ENCODE measurements at regions not wholly inside any gene's neighbourhood (a gene's known extent, or its start where the extent isn't known, plus 50 kb on each side); places are given as distances from the start of the nearest gene placed in this dataset.

DNA sequence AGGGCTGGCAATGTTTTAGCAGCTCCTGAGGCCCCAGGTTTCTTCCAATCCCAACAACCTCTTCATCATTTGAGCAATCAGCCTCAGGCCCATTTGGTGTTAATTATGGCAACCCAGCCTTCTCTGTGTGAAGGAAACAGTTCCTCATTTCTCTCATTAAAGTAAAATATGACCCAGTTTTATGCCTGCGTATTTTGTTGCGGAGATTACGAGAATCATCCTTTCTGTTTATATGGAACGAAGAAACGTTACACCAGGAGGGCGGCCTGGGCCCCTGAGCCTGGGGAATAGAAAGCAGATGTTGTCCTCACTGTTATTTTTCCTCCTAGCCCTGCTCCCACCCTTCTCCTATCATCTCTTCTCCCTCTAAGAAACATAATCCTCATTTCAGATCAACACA, 332.2 kb upstream of the USP24 start:
- no peaks in the 10 kb centered on the region for H3K36me3 Mint-ChIP-seq
- H3K9me3 Mint-ChIP-seq: no peaks in the 10 kb centered on the region
- no peaks in the 10 kb centered on the region for H3K27me3 Mint-ChIP-seq
- DNase-seq: no peak
- H3K4me1 Mint-ChIP-seq: no peaks in the 10 kb centered on the region
- CTCF ChIA-PET: no interaction called here
- no peak overlapping the region for H3K27ac Mint-ChIP-seq
- no peak overlapping the region for H3K4me3 Mint-ChIP-seq

DNA sequence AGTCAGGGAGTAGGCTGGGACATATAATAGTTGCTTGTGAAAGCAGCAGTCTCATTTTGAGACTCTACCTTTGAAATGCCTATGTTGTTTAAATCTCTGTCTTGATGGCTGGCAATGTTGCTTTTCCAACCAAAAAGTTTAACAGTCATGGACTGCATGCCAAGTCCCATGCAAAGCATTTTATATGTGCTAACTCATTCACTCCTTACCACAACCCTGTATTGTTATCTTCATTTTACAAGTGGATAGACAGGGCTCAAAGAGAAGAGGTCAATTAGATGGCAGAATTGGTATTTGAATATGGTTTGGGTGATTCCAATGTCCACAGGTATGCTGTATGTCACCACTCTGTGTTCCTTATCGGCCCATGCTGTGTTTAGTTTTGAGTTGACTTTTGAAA, 331.4 kb upstream of the USP24 start:
- Mint-ChIP-seq H3K4me3 (no peak overlapping the region), H3K36me3 (no peaks in the 10 kb centered on the region), H3K27me3 (no peaks in the 10 kb centered on the region), H3K4me1 (no peaks in the 10 kb centered on the region), H3K9me3 (no peaks in the 10 kb centered on the region), H3K27ac (no peak overlapping the region)
- CTCF ChIA-PET: no interaction called here
- DNase-seq: no peak

- CTCF ChIA-PET: no interaction called here
- no peak overlapping the region for H3K27ac Mint-ChIP-seq
- no peak overlapping the region for H3K4me3 Mint-ChIP-seq
- H3K4me1 Mint-ChIP-seq: no peaks in the 10 kb centered on the region
- no peak for DNase-seq
- no peaks in the 10 kb centered on the region for H3K36me3 Mint-ChIP-seq
- H3K27me3 Mint-ChIP-seq: no peaks in the 10 kb centered on the region
- H3K9me3 Mint-ChIP-seq: no peaks in the 10 kb centered on the region
Observed at GRCh38 chr1:55544826-55545225, 329.7 kb upstream of the USP24 start.

DNA sequence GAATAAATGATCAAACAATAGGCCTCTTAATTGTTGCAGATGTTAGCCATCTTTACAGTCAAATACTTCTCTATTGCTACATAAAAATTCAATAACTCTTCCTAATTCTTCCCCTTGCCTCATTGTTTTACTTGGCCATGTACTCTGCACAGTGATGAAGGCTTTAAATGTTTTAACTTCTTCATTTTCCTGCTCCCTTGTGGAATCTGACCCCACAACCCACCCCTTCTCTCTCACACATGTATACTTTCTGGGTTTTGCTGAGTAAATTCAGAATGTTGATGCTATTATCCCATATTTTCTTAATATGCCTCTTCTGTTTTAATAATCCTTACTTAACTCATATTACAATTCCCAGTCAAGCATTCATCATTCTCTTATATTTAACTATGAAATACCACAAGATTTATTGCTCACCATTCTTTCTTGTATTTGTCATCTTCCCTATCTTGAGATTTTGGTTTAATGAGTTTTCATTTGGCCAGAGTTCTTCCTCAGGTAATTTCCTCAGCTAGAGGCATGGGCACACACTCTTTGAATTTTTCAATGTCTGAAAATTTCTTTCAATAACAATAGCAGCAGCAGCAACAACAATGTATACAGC, 327.8 kb upstream of the USP24 start:
- H3K36me3 Mint-ChIP-seq: no peaks in the 10 kb centered on the region
- CTCF ChIA-PET: no interaction called here

DNA sequence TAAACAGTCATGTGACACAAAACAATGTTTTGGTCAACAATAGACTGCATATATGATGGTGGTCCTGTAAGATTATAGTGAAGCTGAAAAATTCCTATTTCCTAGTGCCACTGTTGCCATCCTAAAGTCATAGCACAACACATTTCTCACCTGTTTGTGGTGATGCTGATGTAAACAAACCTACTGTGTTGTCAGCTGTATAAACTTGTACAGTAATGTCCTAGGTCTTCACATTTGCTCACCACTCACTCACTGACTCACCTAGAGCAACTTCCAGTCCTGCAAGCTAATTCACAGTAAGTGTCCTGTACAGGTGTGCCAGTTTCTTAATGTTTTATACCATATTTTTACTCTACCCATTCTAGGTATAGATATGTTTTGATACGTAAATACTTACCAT, 326.1 kb upstream of the USP24 start:
- Mint-ChIP-seq H3K4me1 (no peaks in the 10 kb centered on the region), H3K27ac (no peak overlapping the region), H3K27me3 (no peaks in the 10 kb centered on the region), H3K9me3 (no peaks in the 10 kb centered on the region), H3K36me3 (no peaks in the 10 kb centered on the region), H3K4me3 (no peak overlapping the region)
- DNase-seq: no peak
- CTCF ChIA-PET: no interaction called here

More for the DNA sequence above, 327.8 kb upstream of the USP24 start:
- DNase-seq: no peak
- H3K27ac Mint-ChIP-seq: no peak overlapping the region
- no peaks in the 10 kb centered on the region for H3K4me1 Mint-ChIP-seq
- H3K27me3 Mint-ChIP-seq: no peaks in the 10 kb centered on the region
- no peak overlapping the region for H3K4me3 Mint-ChIP-seq
- no peaks in the 10 kb centered on the region for H3K9me3 Mint-ChIP-seq

DNA sequence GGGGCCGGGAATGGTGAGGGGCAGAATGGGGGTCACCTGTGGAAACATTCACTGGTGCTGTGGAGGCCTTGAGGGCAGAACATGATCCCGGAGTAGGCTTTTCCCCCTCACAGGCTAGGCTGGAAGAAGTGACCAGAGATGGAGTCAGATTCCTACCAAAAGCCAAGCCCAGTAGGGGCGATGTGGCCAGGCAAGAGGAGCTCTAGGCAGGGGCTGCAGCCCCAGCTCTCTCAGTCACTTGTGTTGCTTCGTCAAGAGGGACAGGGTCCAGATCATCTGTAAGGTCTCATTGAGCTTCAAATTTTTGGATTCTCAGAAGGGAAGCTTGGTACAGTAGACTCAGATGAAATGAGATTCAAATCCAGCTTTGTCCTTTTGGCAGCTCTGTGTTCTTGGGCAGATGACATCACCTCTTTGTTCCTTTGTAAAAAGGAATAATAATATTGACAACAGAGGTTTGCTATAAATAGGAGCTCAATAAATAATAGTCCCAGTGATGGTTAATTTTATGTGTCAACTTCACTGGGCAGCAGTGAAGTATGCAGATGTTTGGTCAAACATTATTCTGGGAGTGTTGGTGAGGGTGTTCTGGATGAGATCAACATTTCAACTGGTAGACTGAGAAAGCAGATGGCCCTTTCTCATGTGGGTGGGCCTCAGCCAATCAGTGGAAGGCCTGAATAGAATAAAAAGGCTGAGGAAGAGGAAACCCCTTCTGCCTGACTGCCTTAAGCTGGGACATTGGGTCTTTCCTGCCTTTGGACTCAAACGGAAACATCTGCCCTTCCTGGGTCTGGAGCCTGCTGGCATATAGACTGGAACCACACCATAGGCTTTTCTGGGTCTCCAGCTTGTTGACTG, 324.7 kb upstream of the USP24 start:
- no peak for DNase-seq
- H3K9me3 Mint-ChIP-seq: no peaks in the 10 kb centered on the region
- H3K4me1 Mint-ChIP-seq: no peaks in the 10 kb centered on the region
- CTCF ChIA-PET: no interaction called here
- H3K27me3 Mint-ChIP-seq: no peaks in the 10 kb centered on the region
- no peaks in the 10 kb centered on the region for H3K36me3 Mint-ChIP-seq
- H3K4me3 Mint-ChIP-seq: no peak overlapping the region
- no peak overlapping the region for H3K27ac Mint-ChIP-seq

DNA sequence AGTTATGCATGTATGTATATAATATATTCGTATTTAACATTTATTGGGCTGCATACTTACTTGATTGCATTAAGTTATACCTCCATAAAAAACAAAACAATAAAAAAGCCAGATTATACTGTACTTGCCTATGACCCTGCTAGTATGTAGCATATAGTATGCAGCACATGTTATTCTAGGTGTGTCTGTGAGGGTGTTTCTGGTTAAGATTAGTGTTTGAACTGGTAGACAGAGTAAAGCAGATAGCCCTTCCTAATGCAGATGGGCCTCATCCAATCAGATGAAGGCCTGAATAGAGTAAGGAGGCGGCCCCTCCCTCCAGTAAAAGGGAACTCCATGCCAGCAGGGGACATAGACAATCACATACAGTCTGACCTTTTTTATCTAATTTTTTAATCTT, 323.3 kb upstream of the USP24 start:
- no peaks in the 10 kb centered on the region for H3K36me3 Mint-ChIP-seq
- no peak for DNase-seq
- no peak overlapping the region for H3K4me3 Mint-ChIP-seq
- H3K27me3 Mint-ChIP-seq: no peaks in the 10 kb centered on the region
- CTCF ChIA-PET: no interaction called here
- H3K4me1 Mint-ChIP-seq: no peaks in the 10 kb centered on the region
- no peaks in the 10 kb centered on the region for H3K9me3 Mint-ChIP-seq
- no peak overlapping the region for H3K27ac Mint-ChIP-seq

- Mint-ChIP-seq H3K27ac (no peak overlapping the region), H3K4me1 (no peaks in the 10 kb centered on the region)
- CTCF ChIA-PET: no interaction called here
Observed at GRCh38 chr1:55536545-55536865, 321.3 kb upstream of the USP24 start.

DNA sequence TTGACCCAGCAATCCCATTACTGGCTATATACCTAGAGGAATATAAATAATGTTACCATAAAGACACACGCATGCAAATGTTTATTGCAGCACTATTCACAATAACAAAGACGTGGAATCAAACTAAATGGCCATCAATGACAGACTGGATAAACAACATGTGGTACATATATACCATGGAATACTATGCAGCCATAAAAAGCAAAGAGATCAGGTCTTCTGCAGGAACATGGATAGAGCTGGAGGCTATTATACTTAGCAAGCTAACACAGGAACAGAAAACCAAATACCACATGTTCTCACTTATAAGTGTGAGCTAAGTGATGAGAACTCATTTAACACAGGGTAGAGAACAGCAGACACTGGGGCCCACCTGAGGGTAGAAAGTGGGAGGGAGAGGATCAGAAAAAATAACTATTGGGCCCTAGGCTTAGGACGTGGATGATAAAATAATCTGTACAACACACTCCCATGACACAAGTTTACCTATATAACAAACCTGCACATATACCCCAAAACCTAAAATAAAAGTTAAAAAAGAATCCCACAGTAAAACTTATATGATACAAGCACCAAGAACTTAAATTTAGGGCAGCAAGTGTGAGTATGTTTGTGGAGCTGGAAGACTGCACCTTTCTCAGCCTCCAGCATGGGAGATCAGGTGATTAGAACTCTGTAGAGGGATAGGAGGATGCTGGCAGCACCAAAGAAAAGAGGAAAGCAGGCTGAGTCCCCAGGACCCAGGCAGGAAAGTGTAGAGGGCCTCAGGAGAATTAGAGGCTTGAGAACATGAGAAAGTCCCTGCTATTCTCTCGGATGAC, 320.8 kb upstream of the USP24 start:
- Mint-ChIP-seq H3K36me3 (no peaks in the 10 kb centered on the region), H3K9me3 (no peaks in the 10 kb centered on the region), H3K4me3 (no peak overlapping the region), H3K4me1 (no peaks in the 10 kb centered on the region), H3K27ac (no peak overlapping the region), H3K27me3 (no peaks in the 10 kb centered on the region)
- CTCF ChIA-PET: no interaction called here
- DNase-seq: no peak

More at GRCh38 chr1:55536545-55536865, 321.3 kb upstream of the USP24 start:
- Mint-ChIP-seq H3K36me3 (no peaks in the 10 kb centered on the region), H3K4me3 (no peak overlapping the region), H3K9me3 (no peaks in the 10 kb centered on the region), H3K27me3 (no peaks in the 10 kb centered on the region)
- no peak for DNase-seq

DNA sequence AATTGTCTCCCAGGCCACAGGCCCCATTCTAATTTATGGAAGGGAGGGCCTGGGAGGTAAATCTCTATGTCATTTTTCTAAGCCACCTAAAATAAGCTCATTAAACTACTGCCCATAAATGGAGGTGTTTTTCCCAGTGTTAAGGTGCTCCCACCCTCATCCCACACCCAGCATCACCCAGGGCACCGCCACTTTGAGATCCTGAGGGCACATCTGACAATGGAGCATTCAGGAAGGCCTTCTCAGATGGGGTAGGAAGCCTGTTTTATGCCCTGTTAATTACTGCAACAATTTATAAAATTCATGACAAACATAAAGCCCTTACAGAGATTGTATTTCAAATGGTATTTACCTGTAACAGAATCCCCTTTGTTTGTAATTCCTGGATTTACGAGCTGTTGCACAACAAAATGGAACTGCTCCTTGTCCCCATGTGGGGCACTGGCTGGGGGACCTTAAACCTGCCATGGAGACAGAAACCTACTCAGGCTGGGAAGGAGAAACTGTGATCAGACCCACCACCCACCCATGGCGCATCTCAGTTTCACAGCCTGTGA, 319.5 kb upstream of the USP24 start:
- no peak for DNase-seq
- Mint-ChIP-seq H3K36me3 (no peaks in the 10 kb centered on the region), H3K9me3 (no peaks in the 10 kb centered on the region), H3K4me1 (no peaks in the 10 kb centered on the region), H3K27me3 (no peaks in the 10 kb centered on the region), H3K4me3 (no peak overlapping the region), H3K27ac (no peak overlapping the region)
- CTCF ChIA-PET: no interaction called here

DNA sequence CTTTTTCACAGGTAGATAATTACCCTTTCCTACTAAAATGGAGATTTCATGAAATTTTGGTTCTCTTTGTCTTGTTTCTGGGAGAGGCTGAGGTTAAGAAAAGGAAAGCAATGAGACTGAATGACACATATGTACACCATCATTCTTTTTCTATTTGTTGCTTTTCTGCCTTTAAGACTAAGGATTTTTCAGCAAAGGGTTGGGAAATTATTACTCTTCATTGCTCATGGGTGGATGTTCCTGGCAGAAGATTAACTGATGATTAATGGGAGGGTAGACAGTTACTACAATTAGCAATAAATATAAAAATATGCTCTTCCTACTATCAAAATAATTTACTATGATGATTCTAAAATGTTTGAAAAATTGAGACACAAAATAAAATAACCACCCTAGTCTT, 316.5 kb upstream of the USP24 start:
- CTCF ChIA-PET: no interaction called here
- Mint-ChIP-seq H3K9me3 (no peaks in the 10 kb centered on the region), H3K4me3 (no peak overlapping the region), H3K27ac (no peak overlapping the region), H3K27me3 (no peaks in the 10 kb centered on the region), H3K36me3 (no peaks in the 10 kb centered on the region), H3K4me1 (no peaks in the 10 kb centered on the region)
- DNase-seq: no peak

DNA sequence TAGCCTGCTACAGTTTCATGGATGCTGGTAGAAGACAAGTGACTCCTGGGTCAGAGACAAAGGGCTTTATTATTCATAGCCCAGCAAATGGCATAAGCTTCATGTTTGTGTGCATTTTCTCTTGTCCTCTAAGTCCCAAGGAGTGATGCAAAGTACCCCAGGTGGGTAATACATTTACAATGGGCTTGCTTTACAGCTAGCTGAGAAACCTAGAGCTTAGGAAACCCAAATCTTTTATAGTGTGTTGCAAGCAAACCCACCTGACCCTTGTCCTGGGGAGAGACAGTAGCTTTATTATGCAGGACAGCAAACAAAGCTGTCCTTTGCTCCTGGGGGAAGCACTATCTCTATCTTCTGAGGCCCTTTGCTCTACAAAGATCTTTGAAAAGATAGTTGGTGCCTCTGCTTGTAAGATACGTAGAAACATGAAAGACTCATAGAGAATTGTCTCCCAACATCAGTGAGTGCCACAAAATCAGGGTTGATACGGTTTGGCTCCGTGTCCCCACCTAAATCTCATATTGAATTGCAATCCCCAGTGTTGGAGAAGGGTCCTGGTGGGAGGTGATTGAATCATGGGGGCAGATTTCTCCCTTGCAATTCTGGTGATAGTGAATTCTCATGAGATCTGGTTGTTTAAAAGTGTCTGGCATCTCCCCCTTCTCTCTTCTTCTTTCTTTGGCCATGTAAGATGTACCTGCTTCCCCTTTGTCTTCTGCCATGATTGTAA, 315.8 kb upstream of the USP24 start:
- Mint-ChIP-seq H3K36me3 (no peaks in the 10 kb centered on the region), H3K9me3 (no peaks in the 10 kb centered on the region), H3K27ac (no peak overlapping the region), H3K27me3 (no peaks in the 10 kb centered on the region), H3K4me1 (no peaks in the 10 kb centered on the region), H3K4me3 (no peak overlapping the region)
- CTCF ChIA-PET: no interaction called here
- no peak for DNase-seq

GRCh38 chr1:55529017-55529416, 313.9 kb upstream of the USP24 start:
- Mint-ChIP-seq H3K27ac (no peak overlapping the region), H3K4me1 (no peaks in the 10 kb centered on the region), H3K9me3 (no peaks in the 10 kb centered on the region), H3K4me3 (no peak overlapping the region), H3K27me3 (peaks cover 4% of the 10 kb centered on the region), H3K36me3 (no peaks in the 10 kb centered on the region)
- DNase-seq: no peak
- CTCF ChIA-PET: no interaction called here

DNA sequence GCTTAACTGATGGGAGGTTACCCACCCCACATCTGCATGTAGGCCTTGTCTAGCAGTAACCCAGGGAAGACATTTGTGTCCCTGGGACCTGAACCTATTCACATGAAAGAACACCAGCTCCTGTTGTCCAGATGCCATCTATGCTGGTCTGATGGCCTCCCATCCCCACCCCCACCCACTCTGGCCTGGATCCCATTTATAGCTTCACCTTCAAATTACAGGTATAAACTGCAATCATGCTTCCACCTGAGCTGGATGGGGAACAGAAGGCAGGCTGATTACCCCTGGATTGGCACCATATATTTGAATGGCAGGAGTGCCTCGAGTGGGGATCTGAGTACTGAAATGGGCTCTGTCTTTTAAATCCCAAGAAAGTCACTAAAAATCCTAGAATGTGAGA, 312.7 kb upstream of the USP24 start:
- no peaks in the 10 kb centered on the region for H3K36me3 Mint-ChIP-seq
- no peaks in the 10 kb centered on the region for H3K9me3 Mint-ChIP-seq
- no peak overlapping the region for H3K27ac Mint-ChIP-seq
- DNase-seq: no peak
- H3K4me1 Mint-ChIP-seq: no peaks in the 10 kb centered on the region
- H3K4me3 Mint-ChIP-seq: no peak overlapping the region
- H3K27me3 Mint-ChIP-seq: peaks cover 4% of the 10 kb centered on the region
- CTCF ChIA-PET: no interaction called here
